HG02623 (cell line): ENCODE measurements at regions not wholly inside any gene's neighbourhood (a gene's known extent, or its start where the extent isn't known, plus 50 kb on each side); places are given as distances from the start of the nearest gene placed in this dataset.
"Not testable (repeated sequence)": the region's sequence is repeated elsewhere in the genome, so short reads cannot be mapped to it uniquely, and the experiment has no call there.

Source experiments
- ATAC-seq: cut with Tn5 transposase; IDR thresholded peaks from one replicate; pipeline ENCODE4 v1.9.1; 2021; ENCODE audit warnings: moderate library complexity; ENCODE audit not compliant: unreplicated experiment

DNA sequence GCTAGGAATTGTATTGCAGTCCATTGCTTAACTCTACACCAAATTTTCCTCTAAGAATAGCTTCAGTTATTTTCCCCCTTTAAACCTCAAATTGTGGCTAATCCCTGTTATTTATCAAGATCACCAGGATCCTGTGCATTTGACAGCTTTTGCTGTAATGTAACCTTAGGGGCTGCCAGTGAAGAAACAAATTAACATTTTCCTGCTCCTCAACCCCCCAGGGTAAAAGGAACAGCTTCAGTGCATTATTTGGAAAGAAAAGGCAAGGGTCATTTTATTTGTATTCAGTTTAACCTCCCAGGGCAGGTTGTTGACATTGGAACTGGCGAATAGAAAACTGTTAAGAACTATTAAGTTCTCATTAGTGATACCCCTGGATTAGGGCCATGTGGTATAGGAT lies 57.0 kb downstream of the PCDH20 start:
- ATAC-seq = no peak

- no peak for ATAC-seq
Observed at GRCh38 chr13:61350341-61350740, 65.3 kb downstream of the PCDH20 start.

DNA sequence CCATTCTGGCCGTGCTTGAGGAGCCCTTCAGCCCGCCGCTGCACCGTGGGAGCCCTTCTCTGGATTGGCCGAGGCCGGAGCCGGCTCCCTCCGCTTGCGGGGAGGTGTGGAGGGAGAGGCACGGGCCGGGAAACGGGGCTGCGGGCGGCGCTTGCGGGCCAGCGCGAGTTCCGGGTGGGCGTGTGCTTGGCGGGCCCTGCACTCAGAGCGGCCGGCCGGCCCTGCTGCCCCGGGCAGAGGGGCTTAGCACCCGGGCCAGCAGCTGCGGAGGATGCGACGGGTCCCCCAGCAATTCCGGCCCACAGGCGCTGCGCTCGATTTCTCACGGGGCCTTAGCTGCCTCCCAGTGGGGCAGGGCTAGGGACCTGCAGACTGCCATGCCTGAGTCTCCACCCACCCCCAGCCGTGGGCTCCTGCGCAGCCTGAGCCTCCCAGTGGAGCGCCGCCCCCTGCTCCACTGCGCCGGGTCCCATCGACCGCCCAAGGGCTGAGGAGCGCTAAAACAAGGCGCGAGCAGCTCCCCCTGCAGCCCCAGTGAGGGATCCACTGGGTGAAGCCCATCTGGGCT lies 76.5 kb downstream of the PCDH20 start:
- no peak for ATAC-seq

DNA sequence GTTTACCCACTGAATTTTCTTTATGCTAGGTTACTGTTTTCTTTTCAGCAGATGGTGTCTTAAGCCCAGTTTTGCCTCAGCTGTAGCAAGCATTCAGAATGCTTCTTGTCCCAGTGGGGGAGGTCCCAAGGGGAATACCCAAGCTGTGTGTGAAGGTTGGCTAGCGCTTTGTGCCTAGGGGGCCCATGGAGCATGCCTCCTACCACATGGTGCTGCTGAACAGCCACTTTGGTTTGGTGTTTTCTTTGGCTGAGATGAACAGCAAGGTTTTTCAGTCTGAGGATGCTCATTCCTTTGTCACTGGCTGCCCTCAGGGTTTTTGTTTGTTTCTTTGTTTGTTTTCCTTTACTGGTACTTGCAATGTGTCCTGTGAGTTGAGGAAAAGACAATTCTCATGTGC lies 99.0 kb downstream of the PCDH20 start:
- ATAC-seq = no peak

DNA sequence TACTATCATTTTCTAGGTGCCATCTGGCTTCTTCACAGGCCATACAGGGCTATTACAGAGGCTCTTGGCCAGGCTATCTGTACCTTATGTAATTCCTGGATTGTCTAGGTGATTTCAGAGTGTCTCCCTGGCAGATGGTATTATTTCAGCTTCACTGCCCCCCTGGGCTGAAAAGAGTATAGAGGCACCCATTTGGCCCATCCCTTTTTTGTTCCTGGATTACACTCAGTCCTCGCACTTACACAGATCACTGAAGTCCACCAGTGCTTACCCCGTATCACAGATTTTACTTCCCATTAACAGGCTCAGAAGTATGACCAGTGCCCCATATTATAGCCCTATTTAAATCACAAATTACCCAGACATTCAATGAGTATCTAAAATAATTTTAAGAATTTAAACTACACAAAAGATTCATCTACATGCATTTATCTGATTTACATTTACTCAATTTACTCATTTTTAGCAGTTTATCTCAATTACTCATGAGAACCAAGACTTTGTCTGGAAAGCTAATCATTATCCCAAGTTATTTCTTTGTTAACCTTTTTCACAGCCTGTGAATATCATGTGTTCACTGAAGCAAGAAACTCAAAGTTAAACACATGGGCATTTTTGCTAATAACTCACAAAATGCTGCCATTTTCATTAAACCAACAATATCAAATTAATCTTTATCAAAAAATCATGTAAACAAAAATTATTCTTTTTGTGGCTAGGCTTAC lies 121.0 kb downstream of the PCDH20 start:
- no peak for ATAC-seq

GRCh38 chr13:61286148-61286745 lies 129.4 kb downstream of the PCDH20 start:
- no peak for ATAC-seq

DNA sequence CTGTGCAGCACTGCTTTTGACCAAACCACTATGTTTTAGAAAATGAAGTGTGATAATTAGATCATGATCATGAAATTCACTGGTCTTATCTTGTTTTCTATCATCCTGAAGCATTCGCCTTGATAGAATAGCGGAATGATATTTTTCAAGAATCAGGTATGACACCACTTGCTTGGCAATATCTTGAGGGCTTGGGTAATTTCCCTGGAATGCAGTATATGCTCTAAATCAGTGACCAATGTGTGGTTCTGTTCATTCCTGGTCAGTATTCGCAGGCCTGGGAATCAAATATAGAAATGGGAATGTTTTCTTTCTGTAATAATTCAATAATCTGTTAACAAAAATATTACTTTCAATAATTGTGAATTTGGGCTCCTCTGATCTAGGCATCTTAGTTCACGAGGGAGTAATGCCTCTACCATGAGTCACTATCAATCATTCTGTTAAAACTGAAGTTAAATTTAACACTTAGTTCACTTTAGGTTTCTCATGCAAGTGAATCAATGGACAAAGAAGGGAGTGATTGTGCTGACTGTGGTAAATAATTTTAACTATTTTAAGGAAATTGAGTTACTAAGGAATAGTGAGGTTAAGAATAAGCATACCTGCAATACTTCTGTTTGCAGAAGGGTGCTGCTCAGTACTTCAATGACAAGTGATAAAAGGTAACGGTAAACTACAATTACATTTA lies 137.9 kb downstream of the PCDH20 start:
- no peak for ATAC-seq

DNA sequence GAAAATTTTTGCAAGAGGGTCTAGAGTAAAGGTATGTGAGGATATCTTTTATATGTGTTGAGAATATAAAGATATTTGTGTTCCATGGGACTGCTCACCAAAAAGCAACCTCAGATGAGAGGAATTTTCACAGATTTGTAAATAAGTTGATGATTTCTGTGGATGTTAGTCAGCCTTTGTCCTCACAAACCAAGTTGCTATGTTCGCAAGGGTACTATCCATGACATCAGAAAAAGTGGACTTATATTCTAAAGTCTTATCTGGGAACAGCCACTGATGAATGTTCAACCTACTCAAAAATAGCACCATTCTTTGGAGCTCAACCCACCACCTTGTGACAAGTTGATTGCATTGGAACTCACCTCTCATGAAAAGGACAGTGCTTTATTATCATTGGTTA lies 138.6 kb downstream of the PCDH20 start:
- ATAC-seq = no peak

GRCh38 chr13:61276401-61276800 lies 139.2 kb downstream of the PCDH20 start:
- no peak for ATAC-seq

DNA sequence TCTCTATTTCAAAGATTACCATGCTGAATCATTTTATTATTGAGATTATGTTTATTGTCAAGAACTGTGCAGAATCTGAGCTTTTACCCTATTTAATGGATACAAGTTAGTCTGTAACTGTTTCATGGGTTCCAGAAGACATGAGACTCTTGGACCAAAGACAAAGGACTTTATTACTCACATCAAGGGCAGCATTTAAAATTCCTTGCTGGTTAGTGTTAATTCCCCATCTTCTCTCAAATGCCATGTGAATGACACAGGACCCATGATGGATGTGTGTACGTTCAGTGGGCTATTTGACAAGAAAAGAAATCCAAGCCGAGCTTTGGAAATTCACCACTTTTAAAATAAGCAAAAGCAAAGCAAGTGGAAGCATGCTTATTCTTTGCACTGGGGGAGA lies 139.9 kb downstream of the PCDH20 start:
- no peak for ATAC-seq

GRCh38 chr13:61275251-61275650 lies 140.4 kb downstream of the PCDH20 start:
- ATAC-seq = no peak

DNA sequence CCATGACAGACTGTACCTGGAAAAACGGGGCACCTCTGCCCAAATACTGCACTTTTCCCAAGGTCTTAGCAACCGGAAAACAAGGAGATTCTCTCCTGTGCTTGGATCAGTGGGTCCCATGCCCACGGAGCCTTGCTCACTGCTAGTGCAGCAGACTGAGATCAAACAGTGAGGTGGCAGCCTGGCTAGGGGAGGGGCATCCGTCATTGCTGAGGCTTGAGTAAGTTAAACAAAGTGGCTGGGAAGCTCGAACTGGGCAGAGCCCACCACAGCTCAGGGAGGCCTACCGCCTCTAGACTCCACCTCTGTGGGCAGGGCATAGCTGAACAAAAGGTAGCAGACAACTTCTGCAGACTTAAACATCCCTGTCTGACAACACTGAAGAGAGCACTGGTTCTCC lies 148.8 kb downstream of the PCDH20 start:
- ATAC-seq = not testable (repeated sequence)

- ATAC-seq = no peak
Observed at GRCh38 chr13:61261746-61262472, 153.7 kb downstream of the PCDH20 start.

GRCh38 chr13:61258185-61258584 lies 157.5 kb downstream of the PCDH20 start:
- ATAC-seq = peak; percentile 40

- no peak for ATAC-seq
Observed at GRCh38 chr13:61255040-61255796, 160.4 kb downstream of the PCDH20 start.

- peak; percentile 51 for ATAC-seq
Observed at GRCh38 chr13:61253105-61253877, 162.4 kb downstream of the PCDH20 start.

DNA sequence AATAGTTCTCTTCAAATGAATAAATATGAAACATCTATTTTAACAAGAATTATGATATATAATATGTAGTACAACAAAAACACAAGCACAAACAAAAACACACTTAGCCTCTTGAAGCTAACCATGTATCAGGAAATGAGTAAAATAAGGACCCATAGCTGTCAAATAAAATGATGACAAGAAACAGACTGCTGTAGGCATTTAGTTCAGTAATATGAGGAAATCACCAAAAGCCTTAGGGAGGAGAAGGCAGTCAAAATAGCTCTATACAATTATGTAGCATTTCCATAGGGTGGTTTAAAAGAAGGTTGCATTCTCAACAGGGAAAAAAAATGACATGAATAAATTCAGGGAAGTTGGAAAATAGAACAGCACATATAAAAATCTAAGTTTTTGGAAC lies 163.4 kb downstream of the PCDH20 start:
- ATAC-seq = no peak

- peak; percentile 92 for ATAC-seq
Observed at GRCh38 chr13:61247149-61247936, 168.3 kb downstream of the PCDH20 start.

- ATAC-seq = no peak
Observed at GRCh38 chr13:61246351-61246750, 169.3 kb downstream of the PCDH20 start.
